ENCODE measurements at regions not wholly inside any gene's neighbourhood (a gene's known extent, or its start where the extent isn't known, plus 50 kb on each side); places are given as distances from the start of the nearest gene placed in this dataset.
A peak's percentile ranks its signal among the peaks of the same experiment; 100 is the strongest.

- no peak for TF ChIP-seq POLR2A (IDR thresholded peaks at IDR 0.05)
- TF ChIP-seq, protein P1, sequence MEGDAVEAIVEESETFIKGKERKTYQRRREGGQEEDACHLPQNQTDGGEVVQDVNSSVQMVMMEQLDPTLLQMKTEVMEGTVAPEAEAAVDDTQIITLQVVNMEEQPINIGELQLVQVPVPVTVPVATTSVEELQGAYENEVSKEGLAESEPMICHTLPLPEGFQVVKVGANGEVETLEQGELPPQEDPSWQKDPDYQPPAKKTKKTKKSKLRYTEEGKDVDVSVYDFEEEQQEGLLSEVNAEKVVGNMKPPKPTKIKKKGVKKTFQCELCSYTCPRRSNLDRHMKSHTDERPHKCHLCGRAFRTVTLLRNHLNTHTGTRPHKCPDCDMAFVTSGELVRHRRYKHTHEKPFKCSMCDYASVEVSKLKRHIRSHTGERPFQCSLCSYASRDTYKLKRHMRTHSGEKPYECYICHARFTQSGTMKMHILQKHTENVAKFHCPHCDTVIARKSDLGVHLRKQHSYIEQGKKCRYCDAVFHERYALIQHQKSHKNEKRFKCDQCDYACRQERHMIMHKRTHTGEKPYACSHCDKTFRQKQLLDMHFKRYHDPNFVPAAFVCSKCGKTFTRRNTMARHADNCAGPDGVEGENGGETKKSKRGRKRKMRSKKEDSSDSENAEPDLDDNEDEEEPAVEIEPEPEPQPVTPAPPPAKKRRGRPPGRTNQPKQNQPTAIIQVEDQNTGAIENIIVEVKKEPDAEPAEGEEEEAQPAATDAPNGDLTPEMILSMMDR (IDR thresholded peaks at IDR 0.05): no peak
- WGBS, 2 donors: 50 to 64% methylated on average over 2 of the region's 2 CpGs
- H3K4me3 ChIP-seq (ENCODE audit: low read depth, poor library complexity, severe bottlenecking): no peak overlapping the region
- peak in 1 of 2 donors; percentile 66 for DNase-seq (ENCODE audit: low spot score in 2 of 2)
- intact Hi-C loops (cut with DNase I; ENCODE audit: low total_unique reads): no loop called here
These were observed 79.0 kb upstream of the NKD1 start for GRCh38 chr16:50469121-50469743.

DNA sequence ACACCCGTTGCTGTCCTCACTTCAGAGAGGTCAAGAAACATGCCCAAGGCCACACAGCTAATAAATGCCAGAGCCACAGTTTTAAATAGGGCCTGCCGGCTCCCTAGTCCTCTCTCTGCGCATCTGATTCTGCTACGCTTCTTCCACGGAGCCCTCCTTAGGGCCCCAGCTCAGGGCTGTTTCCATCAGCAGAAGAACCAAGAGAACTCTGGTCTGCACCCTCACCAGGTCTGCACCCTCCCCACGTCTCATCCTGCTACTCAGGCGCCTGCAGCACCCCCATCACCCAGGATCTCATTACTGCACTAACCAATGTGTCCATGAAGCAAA, 79.5 kb upstream of the NKD1 start:
- intact Hi-C loops (cut with DNase I; ENCODE audit: low total_unique reads): no loop called here
- 77 to 78% methylated on average over 7 of the region's 7 CpGs for WGBS, 2 donors

DNA sequence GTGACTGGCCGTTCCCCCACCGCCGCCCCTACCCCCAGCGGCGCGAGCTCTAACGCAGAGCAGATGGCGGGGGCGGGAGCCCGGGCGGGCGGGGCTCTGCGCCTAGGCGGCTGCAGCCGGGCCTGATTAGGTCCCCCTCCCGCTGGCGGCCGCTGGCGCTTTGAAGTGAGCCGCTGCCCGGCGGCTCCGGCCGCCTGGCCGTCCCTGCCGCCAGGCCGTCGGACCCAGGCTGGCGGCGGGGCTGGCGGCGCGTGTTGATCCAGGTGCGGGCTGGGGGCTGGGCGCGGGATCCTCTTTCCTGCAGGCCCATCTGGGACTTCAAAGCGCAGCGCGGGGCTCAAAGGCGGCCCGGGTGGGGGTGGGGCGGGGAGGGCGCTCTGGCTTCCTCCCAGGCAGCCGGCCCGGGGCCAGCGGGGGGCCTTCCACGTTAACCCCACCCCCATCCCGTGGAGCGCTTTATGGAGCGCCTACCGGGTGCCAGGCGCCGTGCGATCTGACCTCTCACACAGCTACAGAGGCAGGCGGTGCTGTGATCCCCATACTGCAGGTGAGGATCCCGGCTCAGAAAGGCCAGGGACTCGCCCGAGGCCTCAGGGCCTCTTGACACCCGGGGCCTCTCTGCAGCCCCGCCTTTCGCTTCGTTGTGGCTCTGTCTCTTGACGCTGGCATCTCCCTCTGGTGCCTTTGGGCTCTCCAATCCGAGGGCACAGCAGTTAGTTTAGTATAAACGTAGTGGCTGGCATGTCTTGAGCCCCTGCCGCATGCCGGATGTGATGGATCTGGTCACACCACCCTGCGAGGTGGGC, 80.0 kb upstream of the NKD1 start:
- H3K4me3 ChIP-seq (ENCODE audit: low read depth, poor library complexity, severe bottlenecking): no peak overlapping the region
- peak in 1 of 2 donors; percentile 81 for DNase-seq (ENCODE audit: low spot score in 2 of 2)
- 8 to 23% methylated on average over 10 to 28 of the region's 68 CpGs for WGBS, 2 donors
- TF ChIP-seq POLR2A (IDR thresholded peaks at IDR 0.05): no peak
- TF ChIP-seq, protein P1 (IDR thresholded peaks at IDR 0.05): no peak
- intact Hi-C loops (cut with DNase I; ENCODE audit: low total_unique reads): no loop called here

More for the DNA sequence above, 79.5 kb upstream of the NKD1 start:
- TF ChIP-seq POLR2A (IDR thresholded peaks at IDR 0.05): no peak
- TF ChIP-seq, protein P1 (IDR thresholded peaks at IDR 0.05): no peak
- peak in 1 of 2 donors; percentile 81 for DNase-seq (ENCODE audit: low spot score in 2 of 2)
- no peak overlapping the region for H3K4me3 ChIP-seq (ENCODE audit: low read depth, poor library complexity, severe bottlenecking)

- 42 to 54% methylated on average over 12 to 13 of the region's 13 CpGs for WGBS, 2 donors
- intact Hi-C loops (cut with DNase I; ENCODE audit: low total_unique reads): no loop called here
- DNase-seq (ENCODE audit: low spot score in 2 of 2): no peak
These were observed 80.6 kb upstream of the NKD1 start for GRCh38 chr16:50467559-50467942.

GRCh38 chr16:50466170-50466569, 82.0 kb upstream of the NKD1 start:
- intact Hi-C loops (cut with DNase I; ENCODE audit: low total_unique reads): no loop called here
- peak in 1 of 2 donors; percentile 68 for DNase-seq (ENCODE audit: low spot score in 2 of 2)
- no peak for TF ChIP-seq POLR2A (IDR thresholded peaks at IDR 0.05)
- TF ChIP-seq, protein P1 (IDR thresholded peaks at IDR 0.05): no peak
- no peak overlapping the region for H3K4me3 ChIP-seq (ENCODE audit: low read depth, poor library complexity, severe bottlenecking)
- 89 to 91% methylated on average over 2 of the region's 2 CpGs for WGBS, 2 donors

More at GRCh38 chr16:50467559-50467942, 80.6 kb upstream of the NKD1 start:
- no peak overlapping the region for H3K4me3 ChIP-seq (ENCODE audit: low read depth, poor library complexity, severe bottlenecking)
- TF ChIP-seq, protein P1 (IDR thresholded peaks at IDR 0.05): no peak
- TF ChIP-seq POLR2A (IDR thresholded peaks at IDR 0.05): no peak
